ENCODE measurements at regions not wholly inside any gene's neighbourhood (a gene's known extent, or its start where the extent isn't known, plus 50 kb on each side); places are given as distances from the start of the nearest gene placed in this dataset.

- no peak for TF ChIP-seq REST (IDR thresholded peaks at IDR 0.05; ENCODE audit: unreplicated experiment)
- H3K4me3 Mint-ChIP-seq, result no peak overlapping the region
- no peaks in the 10 kb centered on the region for H3F3A ChIP-seq (replicated peaks; ENCODE audit: low read depth)
- no peak for ATAC-seq
- H4K20me1 ChIP-seq (replicated peaks; ENCODE audit: insufficient read depth), result no peaks in the 10 kb centered on the region
- H3K36me3 ChIP-seq (ENCODE audit: insufficient read depth), result no peaks in the 10 kb centered on the region
- peaks cover 2% of the 10 kb centered on the region for H3K27me3 Mint-ChIP-seq (ENCODE audit: insufficient read depth, low read depth, poor library complexity)
- no peak overlapping the region for H3K27ac Mint-ChIP-seq
- no peak overlapping the region for H3K4me2 ChIP-seq
- no peak for DNase-seq (ENCODE audit: low spot score)
- no peak overlapping the region for H2AFZ ChIP-seq
- no peak overlapping the region for H3K4me3 ChIP-seq
- H3K27me3 ChIP-seq (ENCODE audit: insufficient read depth), result no peaks in the 10 kb centered on the region
- H3K79me2 ChIP-seq (replicated peaks; ENCODE audit: insufficient read depth), result no peaks in the 10 kb centered on the region
- H3K9me3 Mint-ChIP-seq, result no peaks in the 10 kb centered on the region
- no peak overlapping the region for H3K27ac ChIP-seq (ENCODE audit: low read depth)
- no peaks in the 10 kb centered on the region for H3K4me1 Mint-ChIP-seq
- no peaks in the 10 kb centered on the region for H3K4me1 ChIP-seq (ENCODE audit: insufficient read depth)
- no peaks in the 10 kb centered on the region for H3K36me3 Mint-ChIP-seq (ENCODE audit: low read depth)
- no peaks in the 10 kb centered on the region for H3K9me2 ChIP-seq (ENCODE audit: insufficient read depth)
These were observed 600.4 kb downstream of the RFPL4B start for GRCh38 chr6:112947507-112947906.

- no peak overlapping the region for H3K4me2 ChIP-seq
- H3K4me3 ChIP-seq, result no peak overlapping the region
- no peaks in the 10 kb centered on the region for H3K4me1 Mint-ChIP-seq
- no peaks in the 10 kb centered on the region for H3K79me2 ChIP-seq (replicated peaks; ENCODE audit: insufficient read depth)
- no peak overlapping the region for H3K4me3 Mint-ChIP-seq
- no peak overlapping the region for H3K27ac ChIP-seq (ENCODE audit: low read depth)
- TF ChIP-seq ZNF114 (CRISPR knock-in tag; IDR thresholded peaks at IDR 0.05) (no peak), JUNB (IDR thresholded peaks at IDR 0.05; ENCODE audit: unreplicated experiment) (no peak), STAT1 (IDR thresholded peaks at IDR 0.05; ENCODE audit: unreplicated experiment) (no peak), ETS1 (IDR thresholded peaks at IDR 0.05) (no peak), NANOG (IDR thresholded peaks at IDR 0.05; ENCODE audit: borderline replicate concordance) (no peak), EZH2phosphoT487 (IDR thresholded peaks at IDR 0.05; ENCODE audit: unreplicated experiment) (no peak), EZH2 (IDR thresholded peaks at IDR 0.05; ENCODE audit: low read depth, unreplicated experiment) (no peak), CREB1 (CRISPR knock-in tag; IDR thresholded peaks at IDR 0.05; ENCODE audit: low read depth) (no peak), ZNF331 (CRISPR knock-in tag; IDR thresholded peaks at IDR 0.05; ENCODE audit: low read depth) (no peak)
- TF ChIP-seq, protein P1, sequence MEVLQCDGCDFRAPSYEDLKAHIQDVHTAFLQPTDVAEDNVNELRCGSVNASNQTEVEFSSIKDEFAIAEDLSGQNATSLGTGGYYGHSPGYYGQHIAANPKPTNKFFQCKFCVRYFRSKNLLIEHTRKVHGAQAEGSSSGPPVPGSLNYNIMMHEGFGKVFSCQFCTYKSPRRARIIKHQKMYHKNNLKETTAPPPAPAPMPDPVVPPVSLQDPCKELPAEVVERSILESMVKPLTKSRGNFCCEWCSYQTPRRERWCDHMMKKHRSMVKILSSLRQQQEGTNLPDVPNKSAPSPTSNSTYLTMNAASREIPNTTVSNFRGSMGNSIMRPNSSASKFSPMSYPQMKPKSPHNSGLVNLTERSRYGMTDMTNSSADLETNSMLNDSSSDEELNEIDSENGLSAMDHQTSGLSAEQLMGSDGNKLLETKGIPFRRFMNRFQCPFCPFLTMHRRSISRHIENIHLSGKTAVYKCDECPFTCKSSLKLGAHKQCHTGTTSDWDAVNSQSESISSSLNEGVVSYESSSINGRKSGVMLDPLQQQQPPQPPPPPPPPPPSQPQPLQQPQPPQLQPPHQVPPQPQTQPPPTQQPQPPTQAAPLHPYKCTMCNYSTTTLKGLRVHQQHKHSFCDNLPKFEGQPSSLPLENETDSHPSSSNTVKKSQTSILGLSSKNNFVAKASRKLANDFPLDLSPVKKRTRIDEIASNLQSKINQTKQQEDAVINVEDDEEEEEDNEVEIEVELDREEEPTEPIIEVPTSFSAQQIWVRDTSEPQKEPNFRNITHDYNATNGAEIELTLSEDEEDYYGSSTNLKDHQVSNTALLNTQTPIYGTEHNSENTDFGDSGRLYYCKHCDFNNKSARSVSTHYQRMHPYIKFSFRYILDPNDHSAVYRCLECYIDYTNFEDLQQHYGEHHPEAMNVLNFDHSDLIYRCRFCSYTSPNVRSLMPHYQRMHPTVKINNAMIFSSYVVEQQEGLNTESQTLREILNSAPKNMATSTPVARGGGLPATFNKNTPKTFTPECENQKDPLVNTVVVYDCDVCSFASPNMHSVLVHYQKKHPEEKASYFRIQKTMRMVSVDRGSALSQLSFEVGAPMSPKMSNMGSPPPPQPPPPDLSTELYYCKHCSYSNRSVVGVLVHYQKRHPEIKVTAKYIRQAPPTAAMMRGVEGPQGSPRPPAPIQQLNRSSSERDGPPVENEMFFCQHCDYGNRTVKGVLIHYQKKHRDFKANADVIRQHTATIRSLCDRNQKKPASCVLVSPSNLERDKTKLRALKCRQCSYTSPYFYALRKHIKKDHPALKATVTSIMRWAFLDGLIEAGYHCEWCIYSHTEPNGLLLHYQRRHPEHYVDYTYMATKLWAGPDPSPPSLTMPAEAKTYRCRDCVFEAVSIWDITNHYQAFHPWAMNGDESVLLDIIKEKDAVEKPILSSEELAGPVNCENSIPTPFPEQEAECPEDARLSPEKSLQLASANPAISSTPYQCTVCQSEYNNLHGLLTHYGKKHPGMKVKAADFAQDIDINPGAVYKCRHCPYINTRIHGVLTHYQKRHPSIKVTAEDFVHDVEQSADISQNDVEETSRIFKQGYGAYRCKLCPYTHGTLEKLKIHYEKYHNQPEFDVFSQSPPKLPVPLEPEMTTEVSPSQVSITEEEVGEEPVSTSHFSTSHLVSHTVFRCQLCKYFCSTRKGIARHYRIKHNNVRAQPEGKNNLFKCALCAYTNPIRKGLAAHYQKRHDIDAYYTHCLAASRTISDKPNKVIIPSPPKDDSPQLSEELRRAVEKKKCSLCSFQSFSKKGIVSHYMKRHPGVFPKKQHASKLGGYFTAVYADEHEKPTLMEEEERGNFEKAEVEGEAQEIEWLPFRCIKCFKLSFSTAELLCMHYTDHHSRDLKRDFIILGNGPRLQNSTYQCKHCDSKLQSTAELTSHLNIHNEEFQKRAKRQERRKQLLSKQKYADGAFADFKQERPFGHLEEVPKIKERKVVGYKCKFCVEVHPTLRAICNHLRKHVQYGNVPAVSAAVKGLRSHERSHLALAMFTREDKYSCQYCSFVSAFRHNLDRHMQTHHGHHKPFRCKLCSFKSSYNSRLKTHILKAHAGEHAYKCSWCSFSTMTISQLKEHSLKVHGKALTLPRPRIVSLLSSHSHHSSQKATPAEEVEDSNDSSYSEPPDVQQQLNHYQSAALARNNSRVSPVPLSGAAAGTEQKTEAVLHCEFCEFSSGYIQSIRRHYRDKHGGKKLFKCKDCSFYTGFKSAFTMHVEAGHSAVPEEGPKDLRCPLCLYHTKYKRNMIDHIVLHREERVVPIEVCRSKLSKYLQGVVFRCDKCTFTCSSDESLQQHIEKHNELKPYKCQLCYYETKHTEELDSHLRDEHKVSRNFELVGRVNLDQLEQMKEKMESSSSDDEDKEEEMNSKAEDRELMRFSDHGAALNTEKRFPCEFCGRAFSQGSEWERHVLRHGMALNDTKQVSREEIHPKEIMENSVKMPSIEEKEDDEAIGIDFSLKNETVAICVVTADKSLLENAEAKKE (CRISPR knock-in tag; IDR thresholded peaks at IDR 0.05), result no peak
- H3K27me3 ChIP-seq (ENCODE audit: insufficient read depth), result no peaks in the 10 kb centered on the region
- no peaks in the 10 kb centered on the region for H3K9me2 ChIP-seq (ENCODE audit: insufficient read depth)
- H3K36me3 Mint-ChIP-seq (ENCODE audit: low read depth), result no peaks in the 10 kb centered on the region
- no peaks in the 10 kb centered on the region for H3K36me3 ChIP-seq (ENCODE audit: insufficient read depth)
- H3K27ac Mint-ChIP-seq, result no peak overlapping the region
- H3K27me3 Mint-ChIP-seq (ENCODE audit: insufficient read depth, low read depth, poor library complexity), result peaks cover 2% of the 10 kb centered on the region
- H3K9me3 Mint-ChIP-seq, result peaks cover 3% of the 10 kb centered on the region; the same call in 2 of the 3 replicates
- H3K4me1 ChIP-seq (ENCODE audit: insufficient read depth), result no peaks in the 10 kb centered on the region
- no peak overlapping the region for H2AFZ ChIP-seq
- H3F3A ChIP-seq (replicated peaks; ENCODE audit: low read depth), result no peaks in the 10 kb centered on the region
- no peaks in the 10 kb centered on the region for H4K20me1 ChIP-seq (replicated peaks; ENCODE audit: insufficient read depth)
- DNase-seq (ENCODE audit: low spot score), result no peak
- no peak for ATAC-seq
These were observed 604.7 kb downstream of the RFPL4B start for GRCh38 chr6:112951829-112952228.
